Activated CD4-positive, alpha-beta memory T cell treated with anti-CD3 and anti-CD28 coated beads, Interleukin-2, amount 10 ng/mL, durations not matched to agents 7 days and 5 days (primary cell): ENCODE measurements at regions not wholly inside any gene's neighbourhood (a gene's known extent, or its start where the extent isn't known, plus 50 kb on each side); places are given as distances from the start of the nearest gene placed in this dataset.

Experiments used
- CTCF ChIA-PET: fragments of 350-600 bp; sonication (Branson Sonifier 250); formaldehyde crosslinking; loops from one replicate; lab custom pipeline; 2021; ENCODE audit warnings: antibody characterized with exemption, inconsistent platforms; lab: Charles Lee
- POLR2A ChIA-PET: fragments of 350-600 bp; sonication (Branson Sonifier 250); formaldehyde crosslinking; loops from one replicate; lab custom pipeline; 2021; ENCODE audit warnings: antibody characterized with exemption; lab: Charles Lee
- DNase-seq: peaks from one replicate; pipeline ENCODE4 v3.0.0-alpha.2; 2020
- H3K27ac Mint-ChIP-seq: one replicate; pipeline ENCODE4 v1.8.0; 2021; ENCODE audit warnings: mild to moderate bottlenecking, mixed read lengths
- H3K27me3 Mint-ChIP-seq: one replicate; pipeline ENCODE4 v1.8.0; 2021; ENCODE audit warnings: mixed read lengths
- H3K36me3 Mint-ChIP-seq: one replicate; pipeline ENCODE4 v1.8.0; 2021; ENCODE audit warnings: low read depth, mixed read lengths
- H3K4me1 Mint-ChIP-seq: one replicate; pipeline ENCODE4 v1.8.0; 2021; ENCODE audit warnings: mixed read lengths
- H3K4me3 Mint-ChIP-seq: one replicate; pipeline ENCODE4 v1.8.0; 2021; ENCODE audit warnings: mild to moderate bottlenecking, mixed read lengths
- H3K9me3 Mint-ChIP-seq: one replicate; pipeline ENCODE4 v1.8.0; 2021; ENCODE audit warnings: mixed read lengths

DNA sequence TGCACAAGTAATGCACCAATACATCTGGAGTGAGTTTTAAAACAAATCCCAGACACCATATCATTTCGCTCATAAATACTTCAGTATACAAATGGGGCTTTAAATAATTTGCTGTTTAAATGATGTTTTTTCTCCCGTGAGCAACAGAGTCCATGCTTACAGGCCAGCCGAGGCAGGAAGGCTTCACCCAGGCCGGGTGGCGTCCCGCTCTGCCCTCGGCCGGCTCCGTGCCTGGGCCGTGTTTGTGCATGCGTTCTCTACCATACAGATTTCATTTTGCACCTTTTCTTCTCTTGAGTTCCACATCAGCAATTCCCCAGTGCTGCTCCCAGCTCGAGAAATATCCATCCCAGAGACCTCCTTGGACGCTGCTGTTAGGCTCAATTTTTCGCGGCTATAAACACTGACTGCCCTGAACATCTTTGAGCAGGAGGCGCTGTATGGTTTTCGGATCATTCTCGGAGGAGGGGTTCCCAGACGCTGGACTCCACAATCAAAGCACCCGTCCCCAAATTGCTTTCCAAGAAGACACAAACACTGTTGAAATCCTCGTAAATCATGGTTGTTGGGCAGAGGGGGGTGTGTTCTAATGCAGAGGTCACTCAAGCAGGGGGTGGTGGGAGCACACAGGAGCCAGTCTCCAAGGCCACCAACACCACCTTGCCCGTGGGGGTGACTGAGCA lies 91.6 kb downstream of the MICALL2 start:
- DNase-seq, result no peak
- Mint-ChIP-seq H3K27me3 (peaks cover 19% of the 10 kb centered on the region), H3K4me1 (no peaks in the 10 kb centered on the region), H3K36me3 (no peaks in the 10 kb centered on the region), H3K9me3 (no peaks in the 10 kb centered on the region), H3K27ac (no peak overlapping the region), H3K4me3 (no peak overlapping the region)
- CTCF ChIA-PET, result no interaction called here
- POLR2A ChIA-PET, result no interaction called here

DNA sequence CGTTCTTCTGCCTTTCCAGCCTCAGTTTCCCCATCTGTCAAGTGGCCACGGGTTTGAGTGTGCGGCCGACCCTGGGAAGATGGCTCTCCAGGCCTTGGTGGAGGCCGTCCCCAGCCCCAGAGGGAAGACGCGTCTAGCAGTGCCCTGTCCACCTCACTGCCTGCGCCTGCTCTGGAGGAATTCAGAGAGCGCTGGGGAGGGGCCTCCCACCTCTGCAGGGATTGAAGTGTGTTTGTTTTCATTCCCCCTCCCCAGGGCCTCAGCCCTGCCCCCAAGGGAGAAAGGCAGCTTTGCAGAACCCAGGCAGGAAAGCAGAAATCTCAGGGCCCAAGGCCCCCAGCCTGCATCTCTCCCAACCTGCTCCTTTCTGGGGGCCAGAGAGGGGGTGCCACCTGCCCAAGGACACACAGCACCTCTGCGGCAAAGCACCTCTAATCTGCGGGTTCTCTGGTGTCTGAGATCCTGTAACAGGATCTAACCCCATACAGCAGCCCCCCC lies 91.0 kb downstream of the MICALL2 start:
- no peaks in the 10 kb centered on the region for H3K9me3 Mint-ChIP-seq
- H3K4me1 Mint-ChIP-seq, result no peaks in the 10 kb centered on the region

DNA sequence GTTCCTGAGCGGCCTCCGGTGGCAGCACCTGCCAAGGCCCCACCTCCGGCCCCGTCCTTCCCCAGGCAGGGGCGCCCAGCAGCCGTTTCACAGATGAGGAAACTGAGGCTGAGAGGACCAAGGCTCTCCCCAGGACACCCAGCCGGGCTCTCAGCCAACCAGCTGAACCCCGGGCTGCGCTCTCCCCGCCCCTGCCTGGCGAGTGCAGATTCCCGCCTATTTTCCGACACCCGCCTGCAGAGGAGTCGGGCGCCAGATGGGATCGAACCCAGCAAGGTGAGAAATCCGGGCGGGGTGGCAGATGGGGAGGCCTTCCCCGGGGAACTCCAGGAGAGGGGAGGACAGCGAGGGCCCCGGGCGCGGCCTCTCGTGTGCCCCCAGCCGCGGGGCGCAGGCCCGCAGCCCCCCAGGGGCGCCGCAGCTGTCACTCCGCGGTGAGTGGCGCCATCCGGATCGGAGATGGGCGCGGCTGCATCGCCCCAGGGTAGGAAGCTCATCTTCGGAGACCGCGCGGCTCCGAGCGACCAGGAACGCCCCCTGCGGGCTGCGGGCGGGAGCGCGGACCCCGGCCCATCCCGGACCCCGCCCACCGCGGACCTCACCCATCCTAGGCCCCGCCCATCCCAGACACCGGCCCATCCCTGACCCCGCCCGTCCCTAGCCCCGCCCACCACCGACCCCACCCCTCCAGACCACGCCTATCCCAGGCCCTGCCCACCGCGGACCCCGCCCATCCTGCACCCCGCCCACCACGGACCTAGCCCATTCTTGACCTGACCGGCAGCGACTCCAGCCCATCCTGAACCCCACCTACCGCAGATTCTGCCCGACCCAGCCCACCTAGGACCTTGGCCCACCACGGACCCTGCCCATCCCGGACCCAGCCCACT lies 90.3 kb downstream of the MICALL2 start:
- Mint-ChIP-seq H3K4me3 (no peak overlapping the region), H3K27ac (no peak overlapping the region), H3K27me3 (peaks cover 19% of the 10 kb centered on the region), H3K36me3 (no peaks in the 10 kb centered on the region), H3K9me3 (no peaks in the 10 kb centered on the region), H3K4me1 (no peaks in the 10 kb centered on the region)
- POLR2A ChIA-PET, result no interaction called here
- peak; percentile 48 for DNase-seq
- CTCF ChIA-PET, result no interaction called here

More for the DNA sequence above, 91.0 kb downstream of the MICALL2 start:
- CTCF ChIA-PET, result no interaction called here
- no peak for DNase-seq
- POLR2A ChIA-PET, result no interaction called here
- no peaks in the 10 kb centered on the region for H3K36me3 Mint-ChIP-seq
- H3K27me3 Mint-ChIP-seq, result peaks cover 19% of the 10 kb centered on the region
- H3K27ac Mint-ChIP-seq, result no peak overlapping the region
- no peak overlapping the region for H3K4me3 Mint-ChIP-seq

DNA sequence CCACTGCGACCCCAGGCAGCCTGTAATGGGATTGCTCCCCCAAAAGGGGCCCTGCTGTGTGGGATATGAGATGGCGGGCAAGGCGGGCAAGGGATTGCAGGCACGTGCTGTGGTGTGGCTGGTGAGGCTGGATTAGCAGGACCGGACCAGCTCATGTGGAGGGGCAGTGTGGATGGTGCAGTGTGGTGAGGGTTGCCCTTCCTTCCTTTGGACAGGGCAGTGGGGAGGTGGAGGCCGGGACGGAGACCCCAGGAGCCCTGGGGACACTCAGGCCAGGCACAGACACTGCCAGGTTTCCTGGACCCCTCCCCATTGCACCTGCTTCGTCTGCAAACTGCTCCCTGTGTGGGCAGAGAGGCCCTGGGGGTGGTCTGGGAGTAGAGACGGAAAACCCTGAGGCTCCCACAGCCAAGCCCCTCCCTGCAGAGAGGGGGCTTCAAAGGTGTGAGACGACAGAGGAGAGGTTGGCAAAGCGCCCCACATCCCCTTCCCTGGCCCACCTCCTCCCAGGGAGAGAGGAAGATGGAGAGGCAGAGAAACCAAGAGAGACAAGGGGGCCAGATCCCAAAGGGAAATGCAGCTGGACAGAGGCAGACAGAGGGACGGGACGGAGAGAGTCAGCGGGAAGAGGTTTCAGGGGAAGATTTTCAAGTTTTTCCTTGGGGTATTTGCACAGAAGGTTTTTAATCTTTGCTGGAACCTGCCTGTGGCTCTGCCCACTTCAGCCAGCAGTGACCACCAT lies 89.2 kb downstream of the MICALL2 start:
- POLR2A ChIA-PET, result no interaction called here
- Mint-ChIP-seq H3K27ac (no peak overlapping the region), H3K4me1 (no peaks in the 10 kb centered on the region), H3K36me3 (no peaks in the 10 kb centered on the region), H3K9me3 (no peaks in the 10 kb centered on the region), H3K4me3 (no peak overlapping the region), H3K27me3 (peaks cover 19% of the 10 kb centered on the region)
- DNase-seq, result no peak
- CTCF ChIA-PET, result no interaction called here

DNA sequence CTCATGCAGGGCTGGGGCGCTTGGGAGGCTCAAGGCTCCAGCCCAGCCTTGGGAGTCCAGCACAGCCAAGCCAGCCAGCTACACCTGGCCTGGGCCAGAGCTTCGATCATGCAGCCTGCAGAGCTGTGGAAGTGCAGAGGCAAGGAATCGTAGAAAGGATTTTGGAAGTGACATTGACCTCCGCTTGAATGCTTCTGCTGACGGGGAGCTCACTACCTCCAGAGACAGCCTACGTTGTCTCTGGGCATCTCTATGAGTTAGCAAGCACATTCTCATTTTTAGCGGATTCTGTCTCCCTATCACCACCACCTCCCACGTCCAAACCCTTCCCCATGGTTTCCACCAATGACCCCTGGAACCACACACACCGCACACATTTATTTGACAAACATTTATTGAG lies 88.5 kb downstream of the MICALL2 start:
- ChIA-PET POLR2A (no interaction called here), CTCF (no interaction called here)
- Mint-ChIP-seq H3K36me3 (no peaks in the 10 kb centered on the region), H3K9me3 (no peaks in the 10 kb centered on the region), H3K4me1 (no peaks in the 10 kb centered on the region), H3K27ac (no peak overlapping the region), H3K4me3 (no peak overlapping the region), H3K27me3 (peaks cover 19% of the 10 kb centered on the region)
- DNase-seq, result no peak

DNA sequence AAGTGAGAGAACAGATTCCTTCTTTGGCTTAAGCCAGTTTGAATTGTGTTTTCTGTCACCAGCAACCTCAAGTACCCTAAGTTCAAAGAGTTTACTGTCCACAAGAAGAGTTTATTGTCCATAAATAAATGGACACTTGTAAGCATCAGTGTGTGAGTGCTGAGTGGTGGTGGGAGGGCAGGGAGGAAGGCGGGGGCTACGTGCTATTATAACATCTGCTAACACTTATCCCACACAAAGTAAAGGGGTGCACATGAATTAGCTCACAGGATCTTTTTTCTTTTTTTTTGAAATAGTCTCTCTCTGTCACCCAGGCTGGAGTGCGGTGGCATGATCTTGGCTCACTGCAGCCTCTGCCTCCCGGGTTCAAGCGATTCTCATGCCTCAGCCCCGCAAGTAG lies 87.2 kb downstream of the MICALL2 start:
- Mint-ChIP-seq H3K27ac (no peak overlapping the region), H3K36me3 (no peaks in the 10 kb centered on the region), H3K4me1 (no peaks in the 10 kb centered on the region), H3K27me3 (peaks cover 17% of the 10 kb centered on the region), H3K4me3 (no peak overlapping the region), H3K9me3 (no peaks in the 10 kb centered on the region)
- ChIA-PET POLR2A (no interaction called here), CTCF (no interaction called here)
- DNase-seq, result no peak

DNA sequence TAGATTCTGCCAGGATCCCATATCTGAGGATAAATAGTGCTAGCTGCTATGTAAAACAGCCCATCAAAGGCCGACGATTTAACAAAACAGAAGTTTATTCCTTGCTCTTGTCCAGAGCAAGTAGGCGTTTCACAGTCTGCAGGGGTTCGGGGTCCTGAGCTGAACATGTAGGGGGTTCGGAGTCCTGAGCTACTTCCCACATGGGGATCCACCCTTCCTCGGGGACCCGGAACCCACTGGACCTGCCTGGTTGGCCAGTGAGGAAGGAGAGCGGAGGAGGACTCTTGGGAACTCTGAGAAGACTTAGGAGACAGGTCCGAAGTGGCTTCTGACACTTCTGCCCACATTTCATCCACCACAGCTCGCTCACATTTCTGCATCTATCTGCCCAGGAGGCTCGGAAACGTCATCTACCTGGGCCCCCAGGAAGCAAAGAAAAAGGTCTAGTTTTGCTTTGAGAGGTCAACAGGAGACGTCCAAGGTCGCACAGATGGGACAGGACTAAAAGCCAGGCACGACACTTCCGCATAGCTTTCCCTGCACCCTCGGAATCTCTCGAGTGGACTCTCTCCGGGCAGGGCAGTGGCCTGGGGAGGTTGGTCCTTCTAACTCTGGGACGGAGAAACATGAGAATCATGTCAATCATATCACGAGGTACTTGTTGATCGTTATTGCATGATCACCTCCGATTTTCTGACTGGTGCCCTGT lies 86.4 kb downstream of the MICALL2 start:
- H3K36me3 Mint-ChIP-seq, result no peaks in the 10 kb centered on the region
- CTCF ChIA-PET, result no interaction called here
- no peaks in the 10 kb centered on the region for H3K9me3 Mint-ChIP-seq

DNA sequence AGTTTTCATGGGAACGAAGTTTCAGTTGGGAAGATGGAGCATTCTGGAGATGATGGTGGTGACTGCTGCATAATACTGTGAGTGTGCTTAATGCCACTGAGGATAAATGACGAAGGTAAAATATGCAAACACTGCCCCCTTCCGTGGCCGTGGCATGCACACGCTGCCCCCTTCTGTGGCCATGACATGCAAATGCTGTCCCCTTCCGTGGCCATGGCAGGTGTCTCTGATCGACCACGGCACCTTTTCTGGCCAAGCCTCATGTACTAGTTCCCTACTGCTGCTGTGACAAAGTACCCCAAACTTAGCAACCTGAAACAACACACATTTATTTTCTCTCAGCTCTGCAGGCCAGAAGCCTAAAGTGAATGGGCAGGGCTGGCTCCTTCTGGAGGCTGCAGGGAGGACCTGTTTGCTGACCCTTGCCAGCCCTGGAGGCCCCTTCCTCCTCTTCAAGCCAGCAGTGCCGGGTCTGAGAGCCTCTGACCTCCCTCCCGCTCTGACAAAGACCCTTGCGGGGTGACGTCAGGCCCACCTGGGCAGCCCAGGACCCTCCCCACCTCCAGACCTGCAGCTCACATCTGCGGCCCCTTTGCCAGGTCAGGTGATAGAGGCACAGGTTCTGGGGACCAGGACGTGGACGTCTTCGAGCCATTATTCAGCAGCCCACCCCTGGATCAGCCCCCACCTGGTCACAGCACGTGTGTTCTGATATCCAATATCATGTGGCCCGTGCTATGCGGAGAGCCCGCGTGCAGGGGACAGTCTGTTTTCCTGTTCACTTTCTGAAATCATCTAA lies 82.0 kb downstream of the MICALL2 start:
- Mint-ChIP-seq H3K27me3 (no peaks in the 10 kb centered on the region), H3K9me3 (no peaks in the 10 kb centered on the region), H3K4me1 (no peaks in the 10 kb centered on the region), H3K27ac (no peak overlapping the region), H3K4me3 (no peak overlapping the region), H3K36me3 (no peaks in the 10 kb centered on the region)
- CTCF ChIA-PET, result no interaction called here
- no peak for DNase-seq
- POLR2A ChIA-PET, result no interaction called here

More for the DNA sequence above, 86.4 kb downstream of the MICALL2 start:
- H3K4me3 Mint-ChIP-seq, result no peak overlapping the region
- H3K27ac Mint-ChIP-seq, result no peak overlapping the region
- no peak for DNase-seq
- H3K4me1 Mint-ChIP-seq, result no peaks in the 10 kb centered on the region
- peaks cover 10% of the 10 kb centered on the region for H3K27me3 Mint-ChIP-seq
- POLR2A ChIA-PET, result no interaction called here

DNA sequence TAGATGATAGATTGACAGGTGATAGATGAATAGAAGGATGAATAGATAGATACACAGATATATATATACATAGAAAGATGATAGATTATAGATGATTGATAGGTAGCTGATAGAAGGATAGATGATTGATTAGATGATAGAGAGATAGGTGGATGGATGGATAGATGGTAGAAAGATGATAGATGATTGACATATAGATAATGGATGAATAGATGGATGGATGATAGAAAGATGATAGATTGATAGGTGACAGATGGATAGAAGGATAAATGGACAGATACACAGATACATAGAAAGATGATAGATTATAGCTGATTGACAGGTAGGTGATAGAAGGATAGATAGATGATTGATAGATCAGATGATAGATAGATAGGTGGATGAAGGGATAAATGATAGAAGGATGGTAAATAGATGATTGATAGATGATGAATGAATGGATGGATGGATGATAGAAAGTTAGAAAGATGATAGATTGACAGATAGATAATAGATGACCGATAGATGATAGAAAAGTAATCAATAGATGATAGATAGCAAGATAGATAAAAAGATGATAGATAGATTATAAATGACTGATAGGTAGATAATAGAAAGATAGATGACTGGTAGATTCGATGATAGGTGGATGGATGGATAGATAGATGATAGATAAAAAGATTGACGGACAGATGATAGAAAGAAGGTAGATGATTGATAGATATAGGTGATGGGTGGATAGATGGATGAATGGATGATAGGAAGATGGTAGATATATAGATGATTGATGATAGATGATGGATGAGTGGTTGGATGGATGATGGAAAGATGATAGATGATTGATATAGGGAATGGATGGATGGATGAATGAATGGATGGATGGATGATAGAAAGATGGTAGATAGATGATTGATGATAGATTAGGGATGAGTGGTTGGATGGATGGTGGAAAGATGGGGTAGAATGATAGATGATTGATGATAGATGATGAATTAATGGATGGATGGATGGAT lies 80.4 kb downstream of the MICALL2 start:
- Mint-ChIP-seq H3K9me3 (no peaks in the 10 kb centered on the region), H3K36me3 (no peaks in the 10 kb centered on the region), H3K4me1 (no peaks in the 10 kb centered on the region), H3K27ac (no peak overlapping the region), H3K4me3 (no peak overlapping the region), H3K27me3 (no peaks in the 10 kb centered on the region)
- DNase-seq, result no peak
- ChIA-PET CTCF (no interaction called here), POLR2A (no interaction called here)

DNA sequence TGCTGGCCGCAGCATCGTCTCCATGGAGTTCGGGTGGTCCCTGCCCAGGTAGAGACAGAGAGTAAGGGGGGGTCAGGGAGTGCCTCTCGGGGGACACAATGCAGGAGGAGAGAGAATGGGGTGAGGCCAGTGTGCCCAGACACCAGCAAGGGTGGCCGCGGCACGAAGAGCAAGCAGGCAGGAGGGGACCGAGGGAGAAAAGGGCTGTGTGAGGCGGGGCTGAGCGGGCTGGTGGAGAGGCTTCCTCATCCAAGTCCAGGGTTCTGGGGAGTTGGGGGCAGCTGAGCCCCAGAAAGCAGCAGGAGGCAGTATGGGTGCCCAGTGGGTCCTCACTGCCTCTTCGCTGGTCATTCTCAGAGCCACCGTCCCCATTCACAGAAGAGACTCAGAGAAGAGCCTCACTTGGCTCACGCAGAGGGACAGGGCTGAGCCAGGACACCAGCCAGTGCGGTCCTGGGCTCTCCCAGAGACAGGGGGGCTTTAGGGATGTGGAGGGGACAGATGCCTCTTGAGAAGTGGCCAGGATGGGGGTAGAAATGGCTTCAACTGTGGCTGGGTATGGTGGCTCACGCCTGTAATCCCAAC lies 78.9 kb downstream of the MICALL2 start:
- Mint-ChIP-seq H3K9me3 (no peaks in the 10 kb centered on the region), H3K27me3 (no peaks in the 10 kb centered on the region), H3K4me1 (no peaks in the 10 kb centered on the region), H3K4me3 (no peak overlapping the region), H3K27ac (no peak overlapping the region), H3K36me3 (no peaks in the 10 kb centered on the region)
- CTCF ChIA-PET, result no interaction called here
- no peak for DNase-seq
- POLR2A ChIA-PET, result no interaction called here

DNA sequence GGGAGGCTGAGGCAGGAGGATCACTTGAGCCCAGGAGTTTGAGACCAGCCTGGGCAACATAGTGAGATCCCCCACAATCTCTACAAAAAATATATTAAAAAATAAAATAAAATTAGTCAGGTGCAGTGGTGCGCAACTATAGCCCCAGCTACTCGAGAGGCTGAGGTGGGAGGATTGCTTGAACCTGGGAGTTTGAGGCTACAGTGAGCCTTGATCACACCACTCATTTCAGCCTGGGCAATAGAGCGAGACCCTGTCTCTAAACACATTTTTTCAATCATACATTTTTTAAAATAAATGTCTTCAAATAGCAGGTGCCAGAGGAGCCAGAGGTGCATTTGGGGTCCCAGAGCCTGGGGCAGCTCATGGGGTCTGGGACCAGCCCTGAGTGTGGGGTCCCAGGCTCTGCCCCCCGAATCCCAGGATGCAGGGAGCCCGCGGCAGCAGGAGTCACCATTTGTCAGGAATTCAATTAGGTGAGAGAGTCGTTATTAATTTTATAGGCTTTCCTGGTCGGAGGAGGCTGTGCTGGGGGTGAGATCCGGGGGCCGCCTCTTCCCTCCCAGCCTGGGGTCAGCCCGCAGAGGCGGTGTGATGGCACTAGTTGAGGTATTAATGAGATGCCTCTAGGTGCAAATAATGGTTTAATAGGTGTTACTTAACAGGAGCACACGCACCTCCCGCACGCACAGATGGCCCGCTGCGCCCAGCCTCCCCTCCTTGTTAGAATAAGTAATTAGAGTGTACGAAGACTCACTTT lies 78.3 kb downstream of the MICALL2 start:
- no peak overlapping the region for H3K27ac Mint-ChIP-seq
- H3K4me1 Mint-ChIP-seq, result no peaks in the 10 kb centered on the region
- H3K9me3 Mint-ChIP-seq, result no peaks in the 10 kb centered on the region
- H3K4me3 Mint-ChIP-seq, result no peak overlapping the region
- ChIA-PET POLR2A (no interaction called here), CTCF (no interaction called here)
- no peaks in the 10 kb centered on the region for H3K27me3 Mint-ChIP-seq
- no peaks in the 10 kb centered on the region for H3K36me3 Mint-ChIP-seq
- DNase-seq, result no peak
